ENCODE measurements at regions not wholly inside any gene's neighbourhood (a gene's known extent, or its start where the extent isn't known, plus 50 kb on each side); places are given as distances from the start of the nearest gene placed in this dataset.
"Not testable (repeated sequence)": the region's sequence is repeated elsewhere in the genome, so short reads cannot be mapped to it uniquely, and the experiment has no call there.

GRCh38 chr13:61277586-61278276, 137.9 kb downstream of the PCDH20 start:
- no peak for TF ChIP-seq CTCF (IDR thresholded peaks at IDR 0.05; ENCODE audit: low read depth, low read length, missing control alignments)
- H3K4me3 ChIP-seq (ENCODE audit: low read depth, low read length): no peak overlapping the region
- DNase-seq (ENCODE audit: low read depth): no peak

- TF ChIP-seq CTCF (IDR thresholded peaks at IDR 0.05; ENCODE audit: low read depth, low read length, missing control alignments): no peak
- no peak for DNase-seq (ENCODE audit: low read depth)
- no peak overlapping the region for H3K4me3 ChIP-seq (ENCODE audit: low read depth, low read length)
These were observed 138.6 kb downstream of the PCDH20 start for GRCh38 chr13:61277088-61277487.

- TF ChIP-seq CTCF (IDR thresholded peaks at IDR 0.05; ENCODE audit: low read depth, low read length, missing control alignments): no peak
- no peak for DNase-seq (ENCODE audit: low read depth)
- no peak overlapping the region for H3K4me3 ChIP-seq (ENCODE audit: low read depth, low read length)
These were observed 139.2 kb downstream of the PCDH20 start for GRCh38 chr13:61276401-61276800.

GRCh38 chr13:61275736-61276135, 139.9 kb downstream of the PCDH20 start:
- no peak for TF ChIP-seq CTCF (IDR thresholded peaks at IDR 0.05; ENCODE audit: low read depth, low read length, missing control alignments)
- no peak for DNase-seq (ENCODE audit: low read depth)
- no peak overlapping the region for H3K4me3 ChIP-seq (ENCODE audit: low read depth, low read length)

- DNase-seq (ENCODE audit: low read depth): no peak
- H3K4me3 ChIP-seq (ENCODE audit: low read depth, low read length): no peak overlapping the region
- TF ChIP-seq CTCF (IDR thresholded peaks at IDR 0.05; ENCODE audit: low read depth, low read length, missing control alignments): no peak
These were observed 140.4 kb downstream of the PCDH20 start for GRCh38 chr13:61275251-61275650.

GRCh38 chr13:61266896-61267295, 148.8 kb downstream of the PCDH20 start:
- not testable (repeated sequence) for H3K4me3 ChIP-seq (ENCODE audit: low read depth, low read length); DNase-seq (ENCODE audit: low read depth)

- H3K4me3 ChIP-seq (ENCODE audit: low read depth, low read length): no peak overlapping the region
- no peak for DNase-seq (ENCODE audit: low read depth)
- no peak for TF ChIP-seq CTCF (IDR thresholded peaks at IDR 0.05; ENCODE audit: low read depth, low read length, missing control alignments)
These were observed 153.7 kb downstream of the PCDH20 start for GRCh38 chr13:61261746-61262472.
